Endothelial cell of umbilical vein (primary cell): ENCODE measurements at regions not wholly inside any gene's neighbourhood (a gene's known extent, or its start where the extent isn't known, plus 50 kb on each side); places are given as distances from the start of the nearest gene placed in this dataset.

ENCODE experiments used
- BruUV-seq: library from RNA; stranded (reverse); fragments of 400-500 nt; replicated peaks from 2 replicates; lab custom pipeline; 2021; lab: Mats Ljungman, UMichigan
- CTCF ChIA-PET: fragments of 300-600, 350-600 bp; sonication (Branson Sonifier 250); formaldehyde crosslinking; loops from one replicate; lab custom pipeline; 2021; ENCODE audit warnings: antibody characterized with exemption, inconsistent platforms; lab: Charles Lee
- POLR2A ChIA-PET: fragments of 300-600, 350-600 bp; sonication (Branson Sonifier 250); formaldehyde crosslinking; loops from one replicate; lab custom pipeline; 2021; ENCODE audit warnings: antibody characterized with exemption, inconsistent platforms; lab: Charles Lee
- DNase-seq: peaks from one replicate; pipeline ENCODE4 v3.0.0-alpha.2; 2011; ENCODE audit warnings: low read depth, low spot score
- FAIRE-seq: peaks from 2 replicates; lab custom pipeline; 2011; peaks lifted over from hg19 to GRCh38; lab: Jason Lieb, UNC
- H2AFZ ChIP-seq: 2 replicates; pipeline ENCODE4 v1.6.0; 2012; ENCODE audit warnings: low read depth, low read length, control low read depth, inconsistent platforms
- H3K27ac ChIP-seq: 2 replicates; pipeline ENCODE4 v1.5.1; 2011; ENCODE audit warnings: low read depth, mild to moderate bottlenecking, control low read depth, low read length, moderate library complexity; ENCODE audit not compliant: insufficient read depth
- H3K27me3 ChIP-seq, 2 experiments: 2 replicates each; pipeline versions ENCODE4 v1.6.0 to v1.6.1; 2011; ENCODE audit warnings: low read length in 2 of 2, mixed read lengths in 1 of 2; ENCODE audit not compliant: control insufficient read depth in 2 of 2, insufficient read depth in 2 of 2
- H3K36me3 ChIP-seq, 2 experiments: 2 replicates in 1 of 2; 3 replicates in 1 of 2; pipeline ENCODE4 v1.5.1; 2011; ENCODE audit warnings: low read length in 2 of 2, mild to moderate bottlenecking in 1 of 2, moderate library complexity in 1 of 2; ENCODE audit not compliant: control insufficient read depth in 2 of 2, insufficient read depth in 2 of 2; ENCODE audit errors: extremely low read depth in 1 of 2
- H3K4me1 ChIP-seq: 3 replicates; pipeline ENCODE4 v1.5.1; 2011; ENCODE audit warnings: mild to moderate bottlenecking, low read length; ENCODE audit not compliant: control insufficient read depth, insufficient read depth; ENCODE audit errors: extremely low read depth
- H3K4me2 ChIP-seq: 2 replicates; pipeline ENCODE4 v1.6.1; 2011; ENCODE audit warnings: low read length, control low read depth, mixed read lengths; ENCODE audit not compliant: insufficient read depth
- H3K4me3 ChIP-seq, 3 experiments: fragments of 200-600 bp in 1 of 3; sonication (generic), shearing (Covaris generic) in 1 of 3; replicated peaks in 1 of 3; 2 replicates each; pipeline ENCODE4 v1.5.1; 2011 to 2016; ENCODE audit warnings: control low read depth in 3 of 3, low read length in 3 of 3, mild to moderate bottlenecking in 2 of 3, inconsistent platforms in 1 of 3, low read depth in 1 of 3, moderate library complexity in 1 of 3; ENCODE audit not compliant: insufficient read depth in 1 of 3
- H3K79me2 ChIP-seq: 2 replicates; pipeline ENCODE4 v1.6.0; 2012; ENCODE audit warnings: low read length, inconsistent platforms; ENCODE audit not compliant: control insufficient read depth, insufficient read depth
- H3K9ac ChIP-seq: replicated peaks from 2 replicates; pipeline ENCODE3; 2011; ENCODE audit warnings: low read length, control low read depth; ENCODE audit not compliant: insufficient read depth; ENCODE audit errors: extremely low read depth
- H3K9me1 ChIP-seq: replicated peaks from 3 replicates; pipeline ENCODE4 v1.6.0; 2011; ENCODE audit warnings: mild to moderate bottlenecking, low read length; ENCODE audit not compliant: control insufficient read depth, insufficient read depth; ENCODE audit errors: extremely low read depth
- H3K9me3 ChIP-seq: replicated peaks from 2 replicates; pipeline ENCODE4 v1.5.1; 2012; ENCODE audit warnings: low read length, inconsistent platforms; ENCODE audit not compliant: control insufficient read depth, insufficient read depth
- H4K20me1 ChIP-seq: replicated peaks from 2 replicates; pipeline ENCODE3; 2011; ENCODE audit warnings: mild to moderate bottlenecking, low read length; ENCODE audit not compliant: control insufficient read depth, insufficient read depth; ENCODE audit errors: extremely low read depth
- CTCF ChIP-seq, 2 donors: IDR thresholded peaks; 1 replicate in 1 of 2; 2 replicates in 1 of 2; pipeline ENCODE4 v1.5.1; 2011; ENCODE audit warnings: low read length in 2 of 2, mild to moderate bottlenecking in 2 of 2, moderate library complexity in 2 of 2, control low read depth in 1 of 2, inconsistent platforms in 1 of 2, low read depth in 1 of 2; ENCODE audit not compliant: insufficient read depth in 1 of 2; ENCODE audit errors: extremely low read depth in 1 of 2
- EZH2 ChIP-seq: IDR thresholded peaks from 2 replicates; pipeline ENCODE4 v1.6.1; 2012; ENCODE audit warnings: borderline replicate concordance, low read depth, mild to moderate bottlenecking, moderate library complexity, low read length, inconsistent platforms; ENCODE audit not compliant: severe bottlenecking
- FOS ChIP-seq: IDR thresholded peaks from 2 replicates; pipeline ENCODE4 v1.6.1; 2011; ENCODE audit warnings: mild to moderate bottlenecking, low read length, moderate library complexity, borderline replicate concordance; ENCODE audit not compliant: insufficient read depth
- GATA2 ChIP-seq: IDR thresholded peaks from 2 replicates; pipeline ENCODE4 v1.7.0; 2011; ENCODE audit warnings: low read depth, mild to moderate bottlenecking, moderate library complexity, mixed read lengths, low read length; ENCODE audit not compliant: insufficient read length, insufficient read depth
- JUN ChIP-seq: IDR thresholded peaks from 2 replicates; pipeline ENCODE4 v1.6.1; 2011; ENCODE audit warnings: borderline replicate concordance, low read depth; ENCODE audit not compliant: insufficient read length, insufficient read depth
- MAX ChIP-seq: IDR thresholded peaks from 2 replicates; pipeline ENCODE4 v1.6.1; 2011; ENCODE audit not compliant: insufficient read depth, insufficient read length
- MYC ChIP-seq: IDR thresholded peaks from one replicate; pipeline ENCODE4 v1.6.1; 2011; ENCODE audit warnings: mild to moderate bottlenecking, low read depth, low read length
- POLR2A ChIP-seq: IDR thresholded peaks from 2 replicates; pipeline ENCODE4 v1.6.1; 2012; ENCODE audit warnings: low read depth, mild to moderate bottlenecking, control low read depth, low read length
- POLR2AphosphoS5 ChIP-seq: IDR thresholded peaks from 2 replicates; pipeline ENCODE4 v1.6.1; 2012; ENCODE audit warnings: low read depth, mild to moderate bottlenecking, control low read depth, low read length, moderate library complexity; ENCODE audit not compliant: insufficient read depth
- dilution Hi-C: fragments of 300-500 bp; cut with MboI; formaldehyde crosslinking; loops from one replicate; pipeline ENCODE4 v1.15.0; 2019; ENCODE audit warnings: low sequenced_read_pairs; ENCODE audit not compliant: extremely low pct_ligation_motif_present
- intact Hi-C: fragments of 100-400 bp; cut with micrococcal nuclease; formaldehyde crosslinking; loops from one replicate; pipeline ENCODE4 v1.10.0; 2022

GRCh38 chr16:86637744-86638143 is 59.4 kb downstream of the FOXL1 start:
- DNase-seq (no peak), FAIRE-seq (no peak)
- TF ChIP-seq MAX = no peak
- no peak for TF ChIP-seq EZH2
- TF ChIP-seq POLR2AphosphoS5 = no peak
- TF ChIP-seq JUN = no peak
- no peak for TF ChIP-seq MYC
- no peak for TF ChIP-seq POLR2A
- no peak for TF ChIP-seq CTCF (IDR thresholded peaks at IDR 0.05; ENCODE audit: extremely low read depth in 1 of 2, insufficient read depth in 1 of 2, low read depth in 1 of 2, low read length in 2 of 2)
- TF ChIP-seq FOS = no peak
- no peak for TF ChIP-seq GATA2
- Histone ChIP-seq H3K36me3 (no peaks in the 10 kb centered on the region), H3K9me1 (no peaks in the 10 kb centered on the region), H3K4me3 (no peak overlapping the region), H3K4me2 (no peak overlapping the region), H4K20me1 (no peaks in the 10 kb centered on the region), H3K79me2 (no peaks in the 10 kb centered on the region), H3K27ac (no peak overlapping the region), H3K4me1 (no peaks in the 10 kb centered on the region), H3K9ac (no peak overlapping the region), H3K27me3 (no peaks in the 10 kb centered on the region), H3K9me3 (no peaks in the 10 kb centered on the region), H2AFZ (no peak overlapping the region)
- dilution Hi-C loops (no loop called here), intact Hi-C loops (no loop called here)
- ChIA-PET POLR2A (interaction anchor here (0.6 kb wide), 1 partner anchor 619 kb away, joined by 6 read pairs; no protein-coding TSS in a partner anchor), CTCF (no interaction called here)
- no TSS peak for BruUV-seq
